ENCODE measurements at regions not wholly inside any gene's neighbourhood (a gene's known extent, or its start where the extent isn't known, plus 50 kb on each side); places are given as distances from the start of the nearest gene placed in this dataset.

- Histone ChIP-seq H3K27me3 (ENCODE audit: control insufficient read depth, insufficient read depth, low read length) (no peaks in the 10 kb centered on the region), H3K36me3 (ENCODE audit: control insufficient read depth, low read depth, low read length) (no peaks in the 10 kb centered on the region), H3K27ac (ENCODE audit: low read length) (no peak overlapping the region), H3K9me3 (ENCODE audit: control insufficient read depth, low read depth, low read length) (no peaks in the 10 kb centered on the region), H3K9ac (ENCODE audit: low read length) (no peak overlapping the region), H3K4me1 (ENCODE audit: control insufficient read depth, low read depth, low read length) (peaks cover 7% of the 10 kb centered on the region), H3K4me3 (ENCODE audit: low read length) (no peak overlapping the region)
Measured at GRCh38 chr6:170043150-170043819, 247.6 kb downstream of the DLL1 start.

GRCh38 chr6:170042596-170043118 lies 248.2 kb downstream of the DLL1 start:
- no peaks in the 10 kb centered on the region for H3K27me3 ChIP-seq (ENCODE audit: control insufficient read depth, insufficient read depth, low read length)
- no peak overlapping the region for H3K27ac ChIP-seq (ENCODE audit: low read length)
- peaks cover 10% of the 10 kb centered on the region for H3K4me1 ChIP-seq (ENCODE audit: control insufficient read depth, low read depth, low read length)
- H3K36me3 ChIP-seq (ENCODE audit: control insufficient read depth, low read depth, low read length): no peaks in the 10 kb centered on the region
- H3K9me3 ChIP-seq (ENCODE audit: control insufficient read depth, low read depth, low read length): no peaks in the 10 kb centered on the region
- no peak overlapping the region for H3K9ac ChIP-seq (ENCODE audit: low read length)
- no peak overlapping the region for H3K4me3 ChIP-seq (ENCODE audit: low read length)

GRCh38 chr6:170042123-170042522 lies 248.8 kb downstream of the DLL1 start:
- Histone ChIP-seq H3K27me3 (ENCODE audit: control insufficient read depth, insufficient read depth, low read length) (no peaks in the 10 kb centered on the region), H3K36me3 (ENCODE audit: control insufficient read depth, low read depth, low read length) (no peaks in the 10 kb centered on the region), H3K27ac (ENCODE audit: low read length) (no peak overlapping the region), H3K9me3 (ENCODE audit: control insufficient read depth, low read depth, low read length) (no peaks in the 10 kb centered on the region), H3K4me3 (ENCODE audit: low read length) (no peak overlapping the region), H3K4me1 (ENCODE audit: control insufficient read depth, low read depth, low read length) (peaks cover 10% of the 10 kb centered on the region), H3K9ac (ENCODE audit: low read length) (no peak overlapping the region)

DNA sequence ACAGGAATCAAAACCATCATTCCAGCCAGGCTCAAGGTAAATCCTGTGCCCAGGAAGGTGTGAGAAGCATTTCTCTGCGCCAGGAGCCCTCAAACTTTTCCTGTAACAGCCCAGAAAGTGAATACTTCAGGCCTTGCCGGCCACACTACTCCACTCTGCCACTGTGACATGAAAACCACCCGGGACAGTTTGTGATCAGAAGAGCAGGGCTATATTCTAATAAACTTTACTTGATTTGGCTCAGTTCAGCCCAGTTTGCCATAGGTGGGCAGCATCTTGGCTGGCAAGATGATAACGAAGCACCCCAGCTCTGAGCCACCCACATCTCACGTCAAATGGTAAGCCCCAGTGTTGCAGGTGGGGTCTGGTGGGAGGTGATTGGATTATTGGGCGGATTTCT lies 249.4 kb downstream of the DLL1 start:
- Histone ChIP-seq H3K9ac (ENCODE audit: low read length) (no peak overlapping the region), H3K9me3 (ENCODE audit: control insufficient read depth, low read depth, low read length) (no peaks in the 10 kb centered on the region), H3K27me3 (ENCODE audit: control insufficient read depth, insufficient read depth, low read length) (no peaks in the 10 kb centered on the region), H3K36me3 (ENCODE audit: control insufficient read depth, low read depth, low read length) (no peaks in the 10 kb centered on the region), H3K27ac (ENCODE audit: low read length) (no peak overlapping the region), H3K4me1 (ENCODE audit: control insufficient read depth, low read depth, low read length) (peaks cover 10% of the 10 kb centered on the region), H3K4me3 (ENCODE audit: low read length) (no peak overlapping the region)

DNA sequence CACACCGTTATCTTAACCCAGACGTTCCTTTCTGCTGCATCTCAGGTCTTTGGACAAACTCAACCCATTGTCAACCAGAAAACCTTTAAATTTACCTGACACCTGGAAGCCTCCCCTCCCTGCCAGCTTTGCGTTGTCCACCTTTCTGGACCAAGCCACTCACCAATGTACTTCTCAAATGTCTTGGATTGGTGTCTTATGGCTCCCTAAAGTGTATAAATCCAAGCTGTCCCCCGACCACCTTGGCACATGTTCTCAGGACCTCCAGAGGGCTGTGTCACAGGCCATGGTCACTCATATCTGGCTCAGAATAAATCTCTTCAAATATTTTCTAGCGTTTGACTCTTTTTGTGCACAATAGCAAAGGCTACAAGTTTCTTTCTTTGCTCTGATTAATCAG lies 250.0 kb downstream of the DLL1 start:
- Histone ChIP-seq H3K4me3 (ENCODE audit: low read length) (no peak overlapping the region), H3K27me3 (ENCODE audit: control insufficient read depth, insufficient read depth, low read length) (no peaks in the 10 kb centered on the region), H3K36me3 (ENCODE audit: control insufficient read depth, low read depth, low read length) (no peaks in the 10 kb centered on the region), H3K27ac (ENCODE audit: low read length) (no peak overlapping the region), H3K9me3 (ENCODE audit: control insufficient read depth, low read depth, low read length) (no peaks in the 10 kb centered on the region), H3K4me1 (ENCODE audit: control insufficient read depth, low read depth, low read length) (peaks cover 13% of the 10 kb centered on the region), H3K9ac (ENCODE audit: low read length) (no peak overlapping the region)

GRCh38 chr6:170040115-170040500 lies 250.8 kb downstream of the DLL1 start:
- Histone ChIP-seq H3K27me3 (ENCODE audit: control insufficient read depth, insufficient read depth, low read length) (no peaks in the 10 kb centered on the region), H3K4me1 (ENCODE audit: control insufficient read depth, low read depth, low read length) (peaks cover 13% of the 10 kb centered on the region), H3K27ac (ENCODE audit: low read length) (no peak overlapping the region), H3K36me3 (ENCODE audit: control insufficient read depth, low read depth, low read length) (no peaks in the 10 kb centered on the region), H3K9me3 (ENCODE audit: control insufficient read depth, low read depth, low read length) (no peaks in the 10 kb centered on the region), H3K4me3 (ENCODE audit: low read length) (no peak overlapping the region), H3K9ac (ENCODE audit: low read length) (no peak overlapping the region)

DNA sequence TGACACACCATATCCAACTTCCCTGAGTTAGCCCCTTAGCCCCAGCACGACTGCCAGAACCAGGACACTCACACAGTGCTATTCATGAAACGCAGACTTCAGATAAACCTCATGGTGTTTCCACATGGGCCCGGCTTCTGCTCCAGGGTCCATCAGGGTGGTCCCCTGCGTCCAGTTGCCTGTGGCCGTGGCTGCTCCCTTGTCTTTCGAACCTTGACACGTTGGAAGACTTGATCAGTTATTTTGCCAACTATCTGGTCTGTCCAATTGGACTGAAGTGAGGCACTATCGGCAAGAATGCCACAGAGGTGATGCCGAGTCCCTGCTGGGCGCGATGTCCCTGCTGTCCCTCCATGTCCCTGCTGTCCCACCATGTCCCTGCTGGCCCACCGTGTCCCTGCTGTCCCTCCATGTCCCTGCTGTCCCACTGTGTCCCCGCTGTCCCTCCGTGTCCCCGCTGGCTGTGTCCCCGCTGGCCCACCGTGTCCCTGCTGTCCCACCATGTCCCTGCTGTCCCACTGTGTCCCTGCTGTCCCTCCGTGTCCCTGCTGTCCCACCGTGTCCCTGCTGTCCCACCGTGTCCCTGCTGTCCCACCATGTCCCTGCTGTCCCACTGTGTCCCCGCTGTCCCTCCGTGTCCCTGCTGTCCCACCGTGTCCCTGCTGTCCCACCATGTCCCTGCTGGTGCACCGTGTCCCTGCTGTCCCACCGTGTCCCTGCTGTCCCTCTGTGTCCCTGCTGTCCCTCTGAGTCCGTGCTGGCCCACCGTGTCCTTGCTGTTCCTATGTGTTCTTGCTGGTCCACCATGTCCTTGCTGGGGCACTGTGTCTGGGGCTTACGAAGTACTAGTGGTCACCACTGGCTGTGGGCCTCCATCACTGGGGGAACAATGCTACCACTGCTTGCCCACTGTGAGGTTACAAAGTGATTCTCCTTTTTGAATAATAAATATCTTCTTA lies 251.4 kb downstream of the DLL1 start:
- no peaks in the 10 kb centered on the region for H3K9me3 ChIP-seq (ENCODE audit: control insufficient read depth, low read depth, low read length)
- H3K36me3 ChIP-seq (ENCODE audit: control insufficient read depth, low read depth, low read length): no peaks in the 10 kb centered on the region
- peaks cover 13% of the 10 kb centered on the region for H3K4me1 ChIP-seq (ENCODE audit: control insufficient read depth, low read depth, low read length)
- no peaks in the 10 kb centered on the region for H3K27me3 ChIP-seq (ENCODE audit: control insufficient read depth, insufficient read depth, low read length)
- H3K9ac ChIP-seq (ENCODE audit: low read length): no peak overlapping the region
- H3K4me3 ChIP-seq (ENCODE audit: low read length): no peak overlapping the region
- no peak overlapping the region for H3K27ac ChIP-seq (ENCODE audit: low read length)

DNA sequence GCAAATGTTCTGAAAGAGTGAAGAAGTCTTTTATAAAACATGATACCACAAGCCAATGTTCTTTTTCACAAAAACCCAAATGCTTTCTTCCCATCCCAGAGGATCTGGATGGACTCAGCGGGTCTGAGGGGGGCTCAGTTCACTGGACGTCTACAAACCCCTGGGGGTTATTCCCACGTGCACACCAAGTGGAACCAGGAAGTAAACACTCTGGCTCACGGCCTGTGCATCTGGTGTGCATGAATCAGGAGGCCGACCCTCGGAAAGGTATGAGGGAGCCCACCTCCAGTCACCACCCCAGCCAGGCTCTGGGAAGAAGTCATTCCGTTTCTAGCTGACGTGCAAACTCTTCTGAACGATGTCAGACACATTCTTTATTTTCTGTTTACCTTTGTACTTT lies 252.2 kb downstream of the DLL1 start:
- Histone ChIP-seq H3K4me1 (ENCODE audit: control insufficient read depth, low read depth, low read length) (peaks cover 13% of the 10 kb centered on the region), H3K27ac (ENCODE audit: low read length) (no peak overlapping the region), H3K27me3 (ENCODE audit: control insufficient read depth, insufficient read depth, low read length) (no peaks in the 10 kb centered on the region), H3K4me3 (ENCODE audit: low read length) (no peak overlapping the region), H3K36me3 (ENCODE audit: control insufficient read depth, low read depth, low read length) (no peaks in the 10 kb centered on the region), H3K9ac (ENCODE audit: low read length) (no peak overlapping the region), H3K9me3 (ENCODE audit: control insufficient read depth, low read depth, low read length) (no peaks in the 10 kb centered on the region)

DNA sequence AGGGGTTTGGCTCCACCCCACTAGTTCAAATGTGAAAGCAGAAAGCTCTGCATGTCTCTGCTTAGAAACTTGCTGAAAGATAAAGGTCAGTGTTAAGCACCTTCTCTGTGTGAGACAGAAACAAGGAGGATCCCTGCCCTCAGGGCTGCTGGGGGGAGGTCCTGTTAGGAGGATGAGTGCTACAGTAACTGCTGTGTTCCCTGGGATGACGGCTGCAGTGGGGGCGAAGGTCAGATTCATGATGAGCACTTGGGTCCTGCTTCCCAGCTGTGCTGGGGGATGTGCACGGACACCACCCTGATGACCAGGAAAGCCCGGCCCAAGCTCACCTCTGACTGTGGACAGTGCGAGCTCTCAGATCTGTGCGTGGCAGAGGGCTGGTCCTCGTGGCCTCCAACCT lies 252.6 kb downstream of the DLL1 start:
- H3K9ac ChIP-seq (ENCODE audit: low read length): no peak overlapping the region
- H3K27me3 ChIP-seq (ENCODE audit: control insufficient read depth, insufficient read depth, low read length): no peaks in the 10 kb centered on the region
- H3K27ac ChIP-seq (ENCODE audit: low read length): no peak overlapping the region
- H3K9me3 ChIP-seq (ENCODE audit: control insufficient read depth, low read depth, low read length): no peaks in the 10 kb centered on the region
- H3K4me3 ChIP-seq (ENCODE audit: low read length): no peak overlapping the region
- peaks cover 13% of the 10 kb centered on the region for H3K4me1 ChIP-seq (ENCODE audit: control insufficient read depth, low read depth, low read length)
- H3K36me3 ChIP-seq (ENCODE audit: control insufficient read depth, low read depth, low read length): no peaks in the 10 kb centered on the region

DNA sequence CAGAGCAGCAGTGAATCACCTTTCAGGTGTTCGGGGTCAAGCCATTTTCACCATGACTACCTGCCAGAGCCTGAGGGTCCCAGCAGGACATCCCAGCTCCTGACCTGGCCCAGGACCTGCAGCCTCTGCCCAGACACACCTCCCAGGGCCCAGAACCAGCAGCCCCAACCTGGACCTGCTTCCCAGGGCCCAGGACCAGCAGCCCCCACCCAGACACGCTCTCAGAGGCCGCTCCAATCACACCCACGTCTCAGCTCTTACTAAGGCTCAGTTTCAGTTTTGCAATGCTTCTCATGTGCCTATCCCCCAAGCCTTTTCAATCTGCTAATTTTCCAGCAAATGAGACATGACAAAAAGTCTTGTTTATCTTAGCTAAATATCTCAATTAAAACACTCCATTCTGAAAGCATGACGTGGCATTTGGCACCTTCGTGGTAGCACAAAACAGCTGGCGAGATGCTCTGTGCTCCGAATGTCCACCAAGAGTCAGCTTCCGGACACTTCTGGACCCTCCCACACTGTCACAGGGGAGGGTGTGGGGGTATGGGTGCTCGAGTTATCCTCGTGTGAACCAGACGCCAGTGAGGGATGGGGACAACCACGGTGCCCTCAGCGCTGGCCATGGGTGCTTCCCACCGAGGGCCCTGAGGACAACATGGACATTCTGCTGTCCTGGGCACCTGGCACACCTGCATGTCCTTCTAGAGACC lies 253.2 kb downstream of the DLL1 start:
- no peaks in the 10 kb centered on the region for H3K36me3 ChIP-seq (ENCODE audit: control insufficient read depth, low read depth, low read length)
- H3K4me3 ChIP-seq (ENCODE audit: low read length): no peak overlapping the region
- no peak overlapping the region for H3K9ac ChIP-seq (ENCODE audit: low read length)
- H3K9me3 ChIP-seq (ENCODE audit: control insufficient read depth, low read depth, low read length): no peaks in the 10 kb centered on the region
- H3K27ac ChIP-seq (ENCODE audit: low read length): no peak overlapping the region
- H3K4me1 ChIP-seq (ENCODE audit: control insufficient read depth, low read depth, low read length): peaks cover 13% of the 10 kb centered on the region
- H3K27me3 ChIP-seq (ENCODE audit: control insufficient read depth, insufficient read depth, low read length): no peaks in the 10 kb centered on the region

DNA sequence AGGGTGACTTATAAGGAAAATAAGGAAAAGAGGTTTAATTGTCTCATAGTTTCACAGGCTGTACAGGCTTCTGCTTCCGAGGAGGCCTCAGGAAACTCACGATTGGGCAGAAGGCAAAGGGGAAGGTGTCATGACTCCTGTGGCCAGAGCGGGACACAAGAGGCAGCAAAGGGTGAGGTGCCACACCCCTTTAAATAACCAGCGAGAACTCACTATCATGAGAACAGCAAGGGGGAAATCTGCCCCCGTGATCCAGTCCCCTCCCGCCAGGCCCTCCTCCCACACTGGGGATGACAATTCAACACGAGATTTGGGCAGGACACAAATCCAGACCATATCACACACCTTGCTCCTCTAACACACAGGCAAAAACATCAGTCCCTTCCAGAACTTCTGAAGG lies 254.0 kb downstream of the DLL1 start:
- no peak overlapping the region for H3K9ac ChIP-seq (ENCODE audit: low read length)
- no peak overlapping the region for H3K27ac ChIP-seq (ENCODE audit: low read length)
- no peak overlapping the region for H3K4me3 ChIP-seq (ENCODE audit: low read length)
- H3K4me1 ChIP-seq (ENCODE audit: control insufficient read depth, low read depth, low read length): peaks cover 13% of the 10 kb centered on the region
- no peaks in the 10 kb centered on the region for H3K9me3 ChIP-seq (ENCODE audit: control insufficient read depth, low read depth, low read length)
- no peaks in the 10 kb centered on the region for H3K36me3 ChIP-seq (ENCODE audit: control insufficient read depth, low read depth, low read length)
- no peaks in the 10 kb centered on the region for H3K27me3 ChIP-seq (ENCODE audit: control insufficient read depth, insufficient read depth, low read length)
